Duodenal mucosa (tissue), 2 donors: ENCODE measurements at regions not wholly inside any gene's neighbourhood (a gene's known extent, or its start where the extent isn't known, plus 50 kb on each side); places are given as distances from the start of the nearest gene placed in this dataset.
"Not testable (repeated sequence)": the region's sequence is repeated elsewhere in the genome, so short reads cannot be mapped to it uniquely, and the experiment has no call there.

Source experiments
- H3K27ac ChIP-seq: one replicate; pipeline ENCODE4 v1.7.0; 2013; ENCODE audit warnings: low read depth, low read length
- H3K27me3 ChIP-seq, 2 donors: one replicate each; pipeline ENCODE4 v1.7.0; 2013; ENCODE audit warnings: low read length in 2 of 2, control low read depth in 1 of 2; ENCODE audit not compliant: insufficient read depth in 2 of 2, control insufficient read depth in 1 of 2
- H3K36me3 ChIP-seq, 2 donors: one replicate each; pipeline ENCODE4 v1.7.0; 2013; ENCODE audit warnings: low read length in 2 of 2, control low read depth in 1 of 2; ENCODE audit not compliant: insufficient read depth in 2 of 2, control insufficient read depth in 1 of 2
- H3K4me1 ChIP-seq, 2 donors: one replicate each; pipeline ENCODE4 v1.7.0; 2013; ENCODE audit warnings: low read length in 2 of 2, control low read depth in 1 of 2; ENCODE audit not compliant: insufficient read depth in 2 of 2, control insufficient read depth in 1 of 2
- H3K4me3 ChIP-seq, 2 donors: one replicate each; pipeline ENCODE4 v1.7.0; 2013; ENCODE audit warnings: low read length in 2 of 2, low read depth in 1 of 2
- H3K9ac ChIP-seq, 2 donors: one replicate each; pipeline ENCODE4 v1.7.0; 2013; ENCODE audit warnings: low read length in 2 of 2, low read depth in 1 of 2
- H3K9me3 ChIP-seq, 2 donors: one replicate each; pipeline ENCODE4 v1.7.0; 2013; ENCODE audit warnings: low read length in 2 of 2, control low read depth in 1 of 2; ENCODE audit not compliant: control insufficient read depth in 1 of 2

DNA sequence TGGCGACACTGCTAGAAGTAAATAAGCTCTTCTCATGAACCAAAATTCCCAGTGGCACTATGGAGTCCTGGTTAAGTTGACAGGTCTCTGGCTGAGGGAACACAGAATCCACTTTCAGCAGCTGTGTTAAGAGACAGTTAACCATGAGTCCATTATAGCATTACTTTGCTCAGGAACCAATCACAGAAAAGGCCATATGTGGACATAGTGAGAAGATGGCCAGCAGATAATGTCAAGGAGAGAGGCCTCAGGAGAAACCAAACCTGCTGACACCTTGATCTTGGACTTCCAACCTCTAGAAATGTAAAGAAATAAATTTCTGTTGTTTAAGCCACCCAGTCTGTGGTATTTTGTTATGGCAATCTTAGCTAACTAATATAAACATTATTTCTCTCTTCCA, 88.7 kb upstream of the SPTLC1 start:
- H3K27me3 ChIP-seq, H3K36me3 ChIP-seq, H3K9ac ChIP-seq, H3K4me1 ChIP-seq, H3K4me3 ChIP-seq, H3K9me3 ChIP-seq, H3K27ac ChIP-seq: not testable (repeated sequence)

DNA sequence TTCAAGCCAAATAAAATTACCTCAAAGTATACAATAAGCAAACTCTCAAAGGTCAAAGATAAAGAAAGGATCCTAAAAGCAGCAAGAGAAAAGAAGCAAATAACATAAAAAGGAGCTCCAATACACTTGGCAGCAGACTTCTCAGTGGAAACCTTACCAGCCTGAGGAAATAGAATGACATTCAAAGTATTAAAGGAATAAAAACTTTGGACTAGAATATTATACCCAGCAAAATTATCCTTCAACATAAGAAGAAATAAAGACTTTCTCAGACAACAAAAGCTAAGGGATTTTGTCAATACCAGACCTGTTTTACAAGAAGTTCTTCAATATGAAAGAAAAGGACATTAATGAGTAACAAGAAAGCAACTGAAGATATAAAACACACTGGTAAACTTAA, 83.0 kb upstream of the SPTLC1 start:
- H3K9me3 ChIP-seq, H3K27me3 ChIP-seq, H3K9ac ChIP-seq, H3K4me3 ChIP-seq, H3K4me1 ChIP-seq, H3K36me3 ChIP-seq, H3K27ac ChIP-seq: not testable (repeated sequence)

DNA sequence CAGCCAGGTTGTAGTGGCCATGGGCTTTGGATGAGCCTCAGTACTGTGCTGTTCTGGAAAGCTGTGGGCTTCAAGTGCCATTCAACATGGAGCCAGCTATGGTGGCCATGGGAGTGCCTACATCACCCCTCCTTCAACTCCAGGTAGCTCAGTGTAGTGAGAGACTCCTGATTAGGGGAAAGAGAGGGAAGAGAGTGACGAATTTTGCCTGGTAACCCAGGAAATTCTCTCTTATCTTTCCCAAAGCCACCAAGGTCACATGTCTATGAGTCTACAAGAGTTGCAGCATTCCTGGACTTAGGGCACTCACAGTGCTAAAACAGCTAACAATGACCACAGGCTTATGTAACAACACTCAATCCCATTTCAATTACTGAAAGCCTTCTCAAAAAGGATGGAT, 81.7 kb upstream of the SPTLC1 start:
- Histone ChIP-seq H3K27me3 (no peaks in the 10 kb centered on the region), H3K27ac (no peak overlapping the region), H3K9ac (no peak overlapping the region), H3K4me1 (no peaks in the 10 kb centered on the region), H3K9me3 (no peaks in the 10 kb centered on the region), H3K36me3 (no peaks in the 10 kb centered on the region), H3K4me3 (no peak overlapping the region)

- Histone ChIP-seq H3K9me3 (no peaks in the 10 kb centered on the region), H3K27ac (no peak overlapping the region), H3K27me3 (no peaks in the 10 kb centered on the region), H3K9ac (no peak overlapping the region), H3K36me3 (no peaks in the 10 kb centered on the region), H3K4me3 (no peak overlapping the region), H3K4me1 (no peaks in the 10 kb centered on the region)
These were observed 81.2 kb upstream of the SPTLC1 start for GRCh38 chr9:92196400-92196799.

DNA sequence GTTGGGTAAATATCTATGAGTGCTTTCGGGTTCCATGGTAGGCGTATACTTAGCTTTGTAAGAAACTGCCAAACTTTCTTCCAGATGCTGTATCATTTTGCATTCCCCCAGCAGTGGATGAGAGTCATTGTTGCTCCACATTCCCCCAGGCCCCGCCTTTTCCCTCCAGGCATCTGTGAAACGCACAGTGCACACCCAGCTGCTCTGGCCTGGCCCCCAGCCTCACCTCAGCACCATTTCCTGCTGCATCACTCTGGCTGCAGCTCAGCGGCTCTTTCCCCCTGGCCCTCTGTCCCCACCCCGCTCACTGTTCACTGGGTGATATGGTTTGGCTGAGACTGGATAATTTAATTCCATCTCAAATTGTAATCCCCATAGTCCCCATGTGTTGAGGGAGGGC, 76.6 kb upstream of the SPTLC1 start:
- Histone ChIP-seq H3K9me3 (no peaks in the 10 kb centered on the region), H3K36me3 (no peaks in the 10 kb centered on the region), H3K27ac (no peak overlapping the region), H3K27me3 (no peaks in the 10 kb centered on the region), H3K4me3 (no peak overlapping the region), H3K9ac (no peak overlapping the region), H3K4me1 (no peaks in the 10 kb centered on the region)

GRCh38 chr9:92190536-92190790, 75.2 kb upstream of the SPTLC1 start:
- H3K27me3 ChIP-seq: no peaks in the 10 kb centered on the region
- no peak overlapping the region for H3K27ac ChIP-seq
- H3K4me3 ChIP-seq: no peak overlapping the region
- H3K9ac ChIP-seq: no peak overlapping the region
- no peaks in the 10 kb centered on the region for H3K4me1 ChIP-seq
- no peaks in the 10 kb centered on the region for H3K9me3 ChIP-seq
- no peaks in the 10 kb centered on the region for H3K36me3 ChIP-seq

DNA sequence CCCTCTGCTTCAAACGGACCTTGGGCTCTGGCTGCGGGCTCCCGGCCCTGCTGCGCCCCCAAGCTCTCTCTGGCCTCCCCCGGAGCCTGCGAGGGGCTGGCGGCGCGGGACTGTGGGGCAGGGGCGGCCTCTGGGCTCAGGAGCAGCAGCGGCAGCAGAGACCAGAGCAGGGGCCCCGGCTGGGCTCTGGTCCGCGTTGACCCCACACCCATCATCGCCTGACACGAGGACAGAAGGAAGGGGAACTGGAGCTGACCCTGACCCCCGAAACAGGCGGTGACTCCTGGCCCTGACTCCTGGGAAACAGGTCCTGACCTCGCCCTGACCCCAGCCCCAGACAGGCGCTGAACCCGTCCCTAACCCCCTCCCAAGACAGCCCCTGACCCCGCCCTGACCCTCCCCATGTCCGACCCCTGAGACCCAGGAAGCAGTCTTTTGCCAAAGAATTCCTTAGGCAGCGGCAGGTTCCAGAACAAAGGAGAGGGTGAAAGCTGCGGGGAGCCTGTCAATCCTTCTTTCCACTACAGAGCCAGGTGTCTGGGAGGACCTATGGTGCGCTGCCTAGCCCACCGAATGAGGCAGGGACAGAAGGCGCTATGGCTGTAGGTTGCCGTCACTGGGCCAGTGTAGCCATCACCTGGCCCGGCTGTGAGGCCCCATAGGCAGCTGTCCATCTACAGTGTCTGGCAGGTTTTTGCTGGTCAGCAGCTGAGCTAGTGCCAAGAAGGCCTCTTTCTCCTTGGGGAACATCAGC, 74.7 kb upstream of the SPTLC1 start:
- no peak overlapping the region for H3K4me3 ChIP-seq
- H3K4me1 ChIP-seq: no peaks in the 10 kb centered on the region
- H3K9me3 ChIP-seq: no peaks in the 10 kb centered on the region
- no peaks in the 10 kb centered on the region for H3K36me3 ChIP-seq
- H3K27ac ChIP-seq: no peak overlapping the region
- H3K27me3 ChIP-seq: no peaks in the 10 kb centered on the region
- H3K9ac ChIP-seq: no peak overlapping the region

- no peaks in the 10 kb centered on the region for H3K9me3 ChIP-seq
- no peak overlapping the region for H3K27ac ChIP-seq
- H3K9ac ChIP-seq: no peak overlapping the region
- H3K4me3 ChIP-seq: no peak overlapping the region
- no peaks in the 10 kb centered on the region for H3K27me3 ChIP-seq
- H3K36me3 ChIP-seq: no peaks in the 10 kb centered on the region
- H3K4me1 ChIP-seq: no peaks in the 10 kb centered on the region
These were observed 74.0 kb upstream of the SPTLC1 start for GRCh38 chr9:92188969-92189781.

- Histone ChIP-seq H3K27me3 (no peaks in the 10 kb centered on the region), H3K4me1 (no peaks in the 10 kb centered on the region), H3K4me3 (no peak overlapping the region), H3K9ac (no peak overlapping the region), H3K9me3 (no peaks in the 10 kb centered on the region), H3K36me3 (no peaks in the 10 kb centered on the region), H3K27ac (no peak overlapping the region)
These were observed 72.9 kb upstream of the SPTLC1 start for GRCh38 chr9:92187989-92188714.

- Histone ChIP-seq H3K4me3 (no peak overlapping the region), H3K4me1 (no peaks in the 10 kb centered on the region), H3K9me3 (no peaks in the 10 kb centered on the region), H3K9ac (no peak overlapping the region), H3K36me3 (no peaks in the 10 kb centered on the region), H3K27ac (no peak overlapping the region), H3K27me3 (no peaks in the 10 kb centered on the region)
These were observed 72.2 kb upstream of the SPTLC1 start for GRCh38 chr9:92187390-92187789.
